ENCODE measurements at regions not wholly inside any gene's neighbourhood (a gene's known extent, or its start where the extent isn't known, plus 50 kb on each side); places are given as distances from the start of the nearest gene placed in this dataset.
"Not testable (repeated sequence)": the region's sequence is repeated elsewhere in the genome, so short reads cannot be mapped to it uniquely, and the experiment has no call there.

- DNase-seq (ENCODE audit: low read depth): no peak
- TF ChIP-seq CTCF (IDR thresholded peaks at IDR 0.05; ENCODE audit: control insufficient read depth, insufficient read depth, low read depth, low read length, missing control alignments): no peak
- H3K4me3 ChIP-seq (ENCODE audit: control insufficient read depth, low read depth, low read length): no peak overlapping the region
These were observed 340.1 kb upstream of the PRR16 start for GRCh38 chr5:120124031-120124430.

- no peak overlapping the region for H3K4me3 ChIP-seq (ENCODE audit: control insufficient read depth, low read depth, low read length)
- no peak for TF ChIP-seq CTCF (IDR thresholded peaks at IDR 0.05; ENCODE audit: control insufficient read depth, insufficient read depth, low read depth, low read length, missing control alignments)
- DNase-seq (ENCODE audit: low read depth): no peak
These were observed 339.1 kb upstream of the PRR16 start for GRCh38 chr5:120124961-120125360.

GRCh38 chr5:120132347-120132746 is 331.8 kb upstream of the PRR16 start:
- not testable (repeated sequence) for H3K4me3 ChIP-seq (ENCODE audit: control insufficient read depth, low read depth, low read length); DNase-seq (ENCODE audit: low read depth)

- no peak overlapping the region for H3K4me3 ChIP-seq (ENCODE audit: control insufficient read depth, low read depth, low read length)
- no peak for TF ChIP-seq CTCF (IDR thresholded peaks at IDR 0.05; ENCODE audit: control insufficient read depth, insufficient read depth, low read depth, low read length, missing control alignments)
- no peak for DNase-seq (ENCODE audit: low read depth)
These were observed 329.2 kb upstream of the PRR16 start for GRCh38 chr5:120134944-120135343.

- no peak for TF ChIP-seq CTCF (IDR thresholded peaks at IDR 0.05; ENCODE audit: control insufficient read depth, insufficient read depth, low read depth, low read length, missing control alignments)
- DNase-seq (ENCODE audit: low read depth): no peak
- H3K4me3 ChIP-seq (ENCODE audit: control insufficient read depth, low read depth, low read length): no peak overlapping the region
These were observed 326.5 kb upstream of the PRR16 start for GRCh38 chr5:120137582-120137981.

GRCh38 chr5:120139039-120139438 is 325.1 kb upstream of the PRR16 start:
- DNase-seq (ENCODE audit: low read depth): peak; percentile 93
- no peak for TF ChIP-seq CTCF (IDR thresholded peaks at IDR 0.05; ENCODE audit: control insufficient read depth, insufficient read depth, low read depth, low read length, missing control alignments)
- no peak overlapping the region for H3K4me3 ChIP-seq (ENCODE audit: control insufficient read depth, low read depth, low read length)

GRCh38 chr5:120140501-120140900 is 323.6 kb upstream of the PRR16 start:
- no peak for TF ChIP-seq CTCF (IDR thresholded peaks at IDR 0.05; ENCODE audit: control insufficient read depth, insufficient read depth, low read depth, low read length, missing control alignments)
- no peak for DNase-seq (ENCODE audit: low read depth)
- H3K4me3 ChIP-seq (ENCODE audit: control insufficient read depth, low read depth, low read length): no peak overlapping the region

Data from AG09309 (cell line).